ENCODE measurements at regions not wholly inside any gene's neighbourhood (a gene's known extent, or its start where the extent isn't known, plus 50 kb on each side); places are given as distances from the start of the nearest gene placed in this dataset.

DNA sequence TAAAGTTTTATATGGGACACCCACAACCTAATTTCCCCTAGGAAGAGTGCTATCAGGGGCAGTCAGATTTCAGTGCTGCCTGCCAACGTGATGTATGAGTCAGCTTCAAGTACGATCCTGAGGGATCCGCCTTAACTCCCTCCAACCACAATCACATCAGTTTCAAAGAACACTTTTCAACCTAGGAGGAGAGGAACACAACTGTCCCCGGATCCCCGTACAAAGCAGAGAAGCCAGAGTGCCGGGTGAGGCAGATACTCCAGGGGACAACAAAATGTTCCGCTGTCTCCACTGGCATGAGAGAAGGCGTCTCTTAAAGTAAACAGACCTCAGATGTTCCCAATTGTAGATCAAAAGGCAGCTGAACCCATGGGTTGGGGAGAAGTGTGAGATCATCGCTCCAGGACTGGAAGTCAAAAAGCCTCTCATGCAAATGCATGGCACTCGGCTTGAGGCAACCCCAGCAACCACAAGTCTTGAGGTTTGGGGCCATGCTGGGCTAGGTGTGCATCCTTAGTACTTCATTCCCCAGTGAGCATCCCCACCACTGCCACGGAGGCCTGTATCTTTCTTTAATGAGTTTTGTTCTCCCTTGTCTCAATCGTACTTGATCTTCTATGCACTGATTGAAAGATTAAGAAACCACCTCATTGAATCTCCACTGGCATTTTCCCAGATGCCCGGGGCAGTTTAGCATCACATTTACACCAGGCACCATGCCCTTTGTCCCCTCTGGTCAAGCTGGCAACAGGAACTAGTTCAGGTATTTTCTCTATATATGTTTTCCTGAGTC, 91.0 kb upstream of the CCBE1 start:
- TF ChIP-seq, protein P1, sequence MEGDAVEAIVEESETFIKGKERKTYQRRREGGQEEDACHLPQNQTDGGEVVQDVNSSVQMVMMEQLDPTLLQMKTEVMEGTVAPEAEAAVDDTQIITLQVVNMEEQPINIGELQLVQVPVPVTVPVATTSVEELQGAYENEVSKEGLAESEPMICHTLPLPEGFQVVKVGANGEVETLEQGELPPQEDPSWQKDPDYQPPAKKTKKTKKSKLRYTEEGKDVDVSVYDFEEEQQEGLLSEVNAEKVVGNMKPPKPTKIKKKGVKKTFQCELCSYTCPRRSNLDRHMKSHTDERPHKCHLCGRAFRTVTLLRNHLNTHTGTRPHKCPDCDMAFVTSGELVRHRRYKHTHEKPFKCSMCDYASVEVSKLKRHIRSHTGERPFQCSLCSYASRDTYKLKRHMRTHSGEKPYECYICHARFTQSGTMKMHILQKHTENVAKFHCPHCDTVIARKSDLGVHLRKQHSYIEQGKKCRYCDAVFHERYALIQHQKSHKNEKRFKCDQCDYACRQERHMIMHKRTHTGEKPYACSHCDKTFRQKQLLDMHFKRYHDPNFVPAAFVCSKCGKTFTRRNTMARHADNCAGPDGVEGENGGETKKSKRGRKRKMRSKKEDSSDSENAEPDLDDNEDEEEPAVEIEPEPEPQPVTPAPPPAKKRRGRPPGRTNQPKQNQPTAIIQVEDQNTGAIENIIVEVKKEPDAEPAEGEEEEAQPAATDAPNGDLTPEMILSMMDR (IDR thresholded peaks at IDR 0.05): no peak
- TF ChIP-seq EP300 (IDR thresholded peaks at IDR 0.05): no peak
- TF ChIP-seq POLR2A (IDR thresholded peaks at IDR 0.05): no peak
- TF ChIP-seq POLR2AphosphoS5 (IDR thresholded peaks at IDR 0.05): no peak
